ENCODE measurements at regions not wholly inside any gene's neighbourhood (a gene's known extent, or its start where the extent isn't known, plus 50 kb on each side); places are given as distances from the start of the nearest gene placed in this dataset.

- no peak overlapping the region for H3K9ac ChIP-seq
- DNase-seq = no peak
- no peak overlapping the region for H3K4me2 ChIP-seq
- H3K27me3 ChIP-seq (ENCODE audit: insufficient read depth) = no peaks in the 10 kb centered on the region
- no peaks in the 10 kb centered on the region for H3K9me3 ChIP-seq
- no peak overlapping the region for H3K27ac ChIP-seq (ENCODE audit: low read depth in 2 of 2, low read length in 1 of 2)
- H3K4me3 ChIP-seq (ENCODE audit: low read depth in 2 of 2, low read length in 1 of 2) = no peak overlapping the region
- H3F3A ChIP-seq (replicated peaks; ENCODE audit: insufficient read depth) = no peaks in the 10 kb centered on the region
- H3K4me1 ChIP-seq (ENCODE audit: control insufficient read depth in 1 of 2, insufficient read depth in 2 of 2, low read depth in 1 of 2, low read length in 1 of 2) = peaks cover 0 to 3% of the 10 kb centered on the region in 2 experiments; a peak in 1 of 4 replicates
- H3K79me2 ChIP-seq (ENCODE audit: insufficient read depth) = no peaks in the 10 kb centered on the region
- ChIA-PET CTCF (interaction anchor here (1.2 to 1.3 kb wide), 2 partner anchors 69 to 132 kb away, joined by 3 read pairs; no protein-coding TSS in a partner anchor), POLR2A (no interaction called here)
- WGBS (ENCODE audit: low lambda C conversion rate) = 89% methylated on average over 6 of the region's 6 CpGs
- no peaks in the 10 kb centered on the region for H3K36me3 ChIP-seq (replicated peaks in 1 of 2; ENCODE audit: control insufficient read depth in 1 of 2, insufficient read depth in 2 of 2, low read length in 1 of 2)
- no peaks in the 10 kb centered on the region for H3K9me2 ChIP-seq
- H2AFZ ChIP-seq (ENCODE audit: low read depth) = no peak overlapping the region
- TF ChIP-seq, protein P1, sequence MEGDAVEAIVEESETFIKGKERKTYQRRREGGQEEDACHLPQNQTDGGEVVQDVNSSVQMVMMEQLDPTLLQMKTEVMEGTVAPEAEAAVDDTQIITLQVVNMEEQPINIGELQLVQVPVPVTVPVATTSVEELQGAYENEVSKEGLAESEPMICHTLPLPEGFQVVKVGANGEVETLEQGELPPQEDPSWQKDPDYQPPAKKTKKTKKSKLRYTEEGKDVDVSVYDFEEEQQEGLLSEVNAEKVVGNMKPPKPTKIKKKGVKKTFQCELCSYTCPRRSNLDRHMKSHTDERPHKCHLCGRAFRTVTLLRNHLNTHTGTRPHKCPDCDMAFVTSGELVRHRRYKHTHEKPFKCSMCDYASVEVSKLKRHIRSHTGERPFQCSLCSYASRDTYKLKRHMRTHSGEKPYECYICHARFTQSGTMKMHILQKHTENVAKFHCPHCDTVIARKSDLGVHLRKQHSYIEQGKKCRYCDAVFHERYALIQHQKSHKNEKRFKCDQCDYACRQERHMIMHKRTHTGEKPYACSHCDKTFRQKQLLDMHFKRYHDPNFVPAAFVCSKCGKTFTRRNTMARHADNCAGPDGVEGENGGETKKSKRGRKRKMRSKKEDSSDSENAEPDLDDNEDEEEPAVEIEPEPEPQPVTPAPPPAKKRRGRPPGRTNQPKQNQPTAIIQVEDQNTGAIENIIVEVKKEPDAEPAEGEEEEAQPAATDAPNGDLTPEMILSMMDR (IDR thresholded peaks at IDR 0.05) = no peak
- TF ChIP-seq PBX3 (IDR thresholded peaks at IDR 0.05) (no peak), POLR2AphosphoS5 (IDR thresholded peaks at IDR 0.05; ENCODE audit: low read depth, low read length) (no peak), TEAD4 (IDR thresholded peaks at IDR 0.05; ENCODE audit: borderline replicate concordance, insufficient read depth) (no peak), NFIC (IDR thresholded peaks at IDR 0.05; ENCODE audit: borderline replicate concordance) (no peak), ELF1 (IDR thresholded peaks at IDR 0.05) (no peak), TCF12 (IDR thresholded peaks at IDR 0.05) (no peak), FOSL2 (IDR thresholded peaks at IDR 0.05; ENCODE audit: borderline replicate concordance, low read depth) (no peak), TAF1 (IDR thresholded peaks at IDR 0.05; ENCODE audit: borderline replicate concordance, low read depth, low read length) (no peak), EZH2phosphoT487 (IDR thresholded peaks at IDR 0.05; ENCODE audit: borderline replicate concordance, low read depth) (no peak), SMC3 (IDR thresholded peaks at IDR 0.05; ENCODE audit: low read depth, low read length) (no peak), GATA2 (CRISPR knock-in tag; IDR thresholded peaks at IDR 0.05) (no peak)
- TF ChIP-seq, protein P2, sequence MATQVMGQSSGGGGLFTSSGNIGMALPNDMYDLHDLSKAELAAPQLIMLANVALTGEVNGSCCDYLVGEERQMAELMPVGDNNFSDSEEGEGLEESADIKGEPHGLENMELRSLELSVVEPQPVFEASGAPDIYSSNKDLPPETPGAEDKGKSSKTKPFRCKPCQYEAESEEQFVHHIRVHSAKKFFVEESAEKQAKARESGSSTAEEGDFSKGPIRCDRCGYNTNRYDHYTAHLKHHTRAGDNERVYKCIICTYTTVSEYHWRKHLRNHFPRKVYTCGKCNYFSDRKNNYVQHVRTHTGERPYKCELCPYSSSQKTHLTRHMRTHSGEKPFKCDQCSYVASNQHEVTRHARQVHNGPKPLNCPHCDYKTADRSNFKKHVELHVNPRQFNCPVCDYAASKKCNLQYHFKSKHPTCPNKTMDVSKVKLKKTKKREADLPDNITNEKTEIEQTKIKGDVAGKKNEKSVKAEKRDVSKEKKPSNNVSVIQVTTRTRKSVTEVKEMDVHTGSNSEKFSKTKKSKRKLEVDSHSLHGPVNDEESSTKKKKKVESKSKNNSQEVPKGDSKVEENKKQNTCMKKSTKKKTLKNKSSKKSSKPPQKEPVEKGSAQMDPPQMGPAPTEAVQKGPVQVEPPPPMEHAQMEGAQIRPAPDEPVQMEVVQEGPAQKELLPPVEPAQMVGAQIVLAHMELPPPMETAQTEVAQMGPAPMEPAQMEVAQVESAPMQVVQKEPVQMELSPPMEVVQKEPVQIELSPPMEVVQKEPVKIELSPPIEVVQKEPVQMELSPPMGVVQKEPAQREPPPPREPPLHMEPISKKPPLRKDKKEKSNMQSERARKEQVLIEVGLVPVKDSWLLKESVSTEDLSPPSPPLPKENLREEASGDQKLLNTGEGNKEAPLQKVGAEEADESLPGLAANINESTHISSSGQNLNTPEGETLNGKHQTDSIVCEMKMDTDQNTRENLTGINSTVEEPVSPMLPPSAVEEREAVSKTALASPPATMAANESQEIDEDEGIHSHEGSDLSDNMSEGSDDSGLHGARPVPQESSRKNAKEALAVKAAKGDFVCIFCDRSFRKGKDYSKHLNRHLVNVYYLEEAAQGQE (IDR thresholded peaks at IDR 0.05; ENCODE audit: low read depth, low read length) = no peak
- TF ChIP-seq, protein P3, sequence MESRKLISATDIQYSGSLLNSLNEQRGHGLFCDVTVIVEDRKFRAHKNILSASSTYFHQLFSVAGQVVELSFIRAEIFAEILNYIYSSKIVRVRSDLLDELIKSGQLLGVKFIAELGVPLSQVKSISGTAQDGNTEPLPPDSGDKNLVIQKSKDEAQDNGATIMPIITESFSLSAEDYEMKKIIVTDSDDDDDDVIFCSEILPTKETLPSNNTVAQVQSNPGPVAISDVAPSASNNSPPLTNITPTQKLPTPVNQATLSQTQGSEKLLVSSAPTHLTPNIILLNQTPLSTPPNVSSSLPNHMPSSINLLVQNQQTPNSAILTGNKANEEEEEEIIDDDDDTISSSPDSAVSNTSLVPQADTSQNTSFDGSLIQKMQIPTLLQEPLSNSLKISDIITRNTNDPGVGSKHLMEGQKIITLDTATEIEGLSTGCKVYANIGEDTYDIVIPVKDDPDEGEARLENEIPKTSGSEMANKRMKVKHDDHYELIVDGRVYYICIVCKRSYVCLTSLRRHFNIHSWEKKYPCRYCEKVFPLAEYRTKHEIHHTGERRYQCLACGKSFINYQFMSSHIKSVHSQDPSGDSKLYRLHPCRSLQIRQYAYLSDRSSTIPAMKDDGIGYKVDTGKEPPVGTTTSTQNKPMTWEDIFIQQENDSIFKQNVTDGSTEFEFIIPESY (IDR thresholded peaks at IDR 0.05; ENCODE audit: borderline replicate concordance, low read depth) = no peak
- TF ChIP-seq, protein P4, sequence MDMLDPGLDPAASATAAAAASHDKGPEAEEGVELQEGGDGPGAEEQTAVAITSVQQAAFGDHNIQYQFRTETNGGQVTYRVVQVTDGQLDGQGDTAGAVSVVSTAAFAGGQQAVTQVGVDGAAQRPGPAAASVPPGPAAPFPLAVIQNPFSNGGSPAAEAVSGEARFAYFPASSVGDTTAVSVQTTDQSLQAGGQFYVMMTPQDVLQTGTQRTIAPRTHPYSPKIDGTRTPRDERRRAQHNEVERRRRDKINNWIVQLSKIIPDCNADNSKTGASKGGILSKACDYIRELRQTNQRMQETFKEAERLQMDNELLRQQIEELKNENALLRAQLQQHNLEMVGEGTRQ (IDR thresholded peaks at IDR 0.05; ENCODE audit: borderline replicate concordance, low read depth, low read length) = no peak
- TF ChIP-seq, protein P5, sequence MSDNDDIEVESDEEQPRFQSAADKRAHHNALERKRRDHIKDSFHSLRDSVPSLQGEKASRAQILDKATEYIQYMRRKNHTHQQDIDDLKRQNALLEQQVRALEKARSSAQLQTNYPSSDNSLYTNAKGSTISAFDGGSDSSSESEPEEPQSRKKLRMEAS (IDR thresholded peaks at IDR 0.05; ENCODE audit: low read depth) = no peak
- TF ChIP-seq, protein P6, sequence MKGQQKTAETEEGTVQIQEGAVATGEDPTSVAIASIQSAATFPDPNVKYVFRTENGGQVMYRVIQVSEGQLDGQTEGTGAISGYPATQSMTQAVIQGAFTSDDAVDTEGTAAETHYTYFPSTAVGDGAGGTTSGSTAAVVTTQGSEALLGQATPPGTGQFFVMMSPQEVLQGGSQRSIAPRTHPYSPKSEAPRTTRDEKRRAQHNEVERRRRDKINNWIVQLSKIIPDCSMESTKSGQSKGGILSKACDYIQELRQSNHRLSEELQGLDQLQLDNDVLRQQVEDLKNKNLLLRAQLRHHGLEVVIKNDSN (IDR thresholded peaks at IDR 0.05; ENCODE audit: borderline replicate concordance, low read depth) = no peak
- H4K20me1 ChIP-seq (ENCODE audit: insufficient read depth) = no peaks in the 10 kb centered on the region
These were observed 71.5 kb upstream of the ATXN1 start for GRCh38 chr6:16832721-16833120.
